OCI-LY3 (cell line): ENCODE measurements at regions not wholly inside any gene's neighbourhood (a gene's known extent, or its start where the extent isn't known, plus 50 kb on each side); places are given as distances from the start of the nearest gene placed in this dataset.

Source experiments
- CTCF ChIP-seq: fragments of 200-600, 300-600 bp; sonication (generic); IDR thresholded peaks from 2 replicates; pipeline ENCODE4 v1.5.1; 2014; ENCODE audit warnings: antibody characterized with exemption, low read length, low read depth
- EZH2phosphoT487 ChIP-seq: fragments of 200-600 bp; shearing (Covaris generic); IDR thresholded peaks from 2 replicates; pipeline ENCODE4 v1.6.1; 2018; ENCODE audit warnings: antibody characterized with exemption, mixed run types, low read depth

GRCh38 chr3:102790747-102791325 lies 356.0 kb downstream of the ZPLD1 start:
- TF ChIP-seq CTCF (no peak), EZH2phosphoT487 (no peak)
